ENCODE measurements at regions not wholly inside any gene's neighbourhood (a gene's known extent, or its start where the extent isn't known, plus 50 kb on each side); places are given as distances from the start of the nearest gene placed in this dataset.
"Not testable (repeated sequence)": the region's sequence is repeated elsewhere in the genome, so short reads cannot be mapped to it uniquely, and the experiment has no call there.

- no peak for DNase-seq
Observed at GRCh38 chr5:68114378-68115040, 101.0 kb upstream of the PIK3R1 start.

GRCh38 chr5:68112658-68113057 lies 102.9 kb upstream of the PIK3R1 start:
- DNase-seq = no peak

GRCh38 chr5:68110894-68111293 lies 104.7 kb upstream of the PIK3R1 start:
- no peak for DNase-seq

GRCh38 chr5:68110264-68110663 lies 105.3 kb upstream of the PIK3R1 start:
- DNase-seq = no peak

- not testable (repeated sequence) for DNase-seq
Observed at GRCh38 chr5:68104217-68104616, 111.3 kb upstream of the PIK3R1 start.

GRCh38 chr5:68103297-68103696 lies 112.3 kb upstream of the PIK3R1 start:
- not testable (repeated sequence) for DNase-seq

GRCh38 chr5:68099327-68099726 lies 116.2 kb upstream of the PIK3R1 start:
- no peak for DNase-seq

GRCh38 chr5:68093455-68094159 lies 121.9 kb upstream of the PIK3R1 start:
- DNase-seq = no peak

- DNase-seq = no peak
Observed at GRCh38 chr5:68088302-68088701, 127.3 kb upstream of the PIK3R1 start.

GRCh38 chr5:68087866-68088265 lies 127.7 kb upstream of the PIK3R1 start:
- no peak for DNase-seq

GRCh38 chr5:68086857-68087256 lies 128.7 kb upstream of the PIK3R1 start:
- DNase-seq = no peak

- DNase-seq = no peak
Observed at GRCh38 chr5:68086439-68086838, 129.1 kb upstream of the PIK3R1 start.

GRCh38 chr5:68084396-68084795 lies 131.2 kb upstream of the PIK3R1 start:
- DNase-seq = no peak

GRCh38 chr5:68080282-68081050 lies 135.1 kb upstream of the PIK3R1 start:
- DNase-seq = no peak

- no peak for DNase-seq
Observed at GRCh38 chr5:68077349-68077894, 138.1 kb upstream of the PIK3R1 start.

- DNase-seq = no peak
Observed at GRCh38 chr5:68074633-68075032, 140.9 kb upstream of the PIK3R1 start.

- no peak for DNase-seq
Observed at GRCh38 chr5:68074048-68074632, 141.4 kb upstream of the PIK3R1 start.

GRCh38 chr5:68071736-68072135 lies 143.8 kb upstream of the PIK3R1 start:
- no peak for DNase-seq

- no peak for DNase-seq
Observed at GRCh38 chr5:68071282-68071632, 144.3 kb upstream of the PIK3R1 start.

GRCh38 chr5:68070591-68071281 lies 144.8 kb upstream of the PIK3R1 start:
- no peak for DNase-seq

GRCh38 chr5:68067976-68068603 lies 147.5 kb upstream of the PIK3R1 start:
- no peak for DNase-seq

GRCh38 chr5:68067291-68067690 lies 148.3 kb upstream of the PIK3R1 start:
- no peak for DNase-seq
